ENCODE measurements at regions not wholly inside any gene's neighbourhood (a gene's known extent, or its start where the extent isn't known, plus 50 kb on each side); places are given as distances from the start of the nearest gene placed in this dataset.

- no peak overlapping the region for H3K56ac ChIP-seq (ENCODE audit: insufficient read length, low read depth, low read length)
- no peak overlapping the region for H3K4ac ChIP-seq (ENCODE audit: low read depth, low read length)
- no peaks in the 10 kb centered on the region for H3K79me2 ChIP-seq (ENCODE audit: insufficient read depth, low read length)
- no peaks in the 10 kb centered on the region for H3K36me3 Mint-ChIP-seq (ENCODE audit: insufficient read depth in 1 of 3, low read depth in 3 of 3)
- H2AFZ ChIP-seq (ENCODE audit: low read length) = no peak overlapping the region
- no peaks in the 10 kb centered on the region for H4K20me1 ChIP-seq (ENCODE audit: control insufficient read depth, insufficient read depth, insufficient read length)
- peaks cover 5 to 8% of the 10 kb centered on the region in 2 experiments; a peak in 3 of 4 replicates for H3K4me1 Mint-ChIP-seq
- no peak overlapping the region for H2BK15ac ChIP-seq (ENCODE audit: low read depth, low read length)
- no CpG with 5 or more reads among the region's 2 CpGs for WGBS (ENCODE audit: extremely low coverage, insufficient read length, low lambda C conversion rate)
- no peak overlapping the region for H2AK5ac ChIP-seq (ENCODE audit: insufficient read length, low read length)
- H3K23ac ChIP-seq (ENCODE audit: insufficient read length, low read depth, low read length) = no peak overlapping the region
- no peak for TF ChIP-seq CTCF (conservative IDR thresholded peaks at IDR 0.05)
- no peak overlapping the region for H3K14ac ChIP-seq (ENCODE audit: insufficient read depth, low read length)
- H3K23me2 ChIP-seq (ENCODE audit: insufficient read length, low read depth, low read length, poor library complexity, severe bottlenecking) = no peaks in the 10 kb centered on the region
- DNase-seq = no peak
- no peaks in the 10 kb centered on the region for H3K79me1 ChIP-seq (ENCODE audit: insufficient read depth, low read depth, low read length, poor library complexity, severe bottlenecking)
- H4K91ac ChIP-seq (ENCODE audit: insufficient read length, low read depth, low read length) = no peak overlapping the region
- no peak overlapping the region for H2BK120ac ChIP-seq (ENCODE audit: low read depth, low read length, poor library complexity, severe bottlenecking)
- no peak overlapping the region for H3K4me3 Mint-ChIP-seq
- H2BK12ac ChIP-seq (ENCODE audit: insufficient read length, low read depth, low read length) = no peak overlapping the region
- H3K4me1 ChIP-seq (ENCODE audit: insufficient read depth, low read length) = no peaks in the 10 kb centered on the region
- no peaks in the 10 kb centered on the region for H3K9me3 ChIP-seq (ENCODE audit: control insufficient read depth, low read depth, low read length)
- H3K27me3 ChIP-seq (ENCODE audit: insufficient read depth, low read length) = no peaks in the 10 kb centered on the region
- peaks cover 2% of the 10 kb centered on the region; the same call in 1 of the 2 replicates for H3K27me3 Mint-ChIP-seq (ENCODE audit: low read depth)
- H2BK5ac ChIP-seq (ENCODE audit: insufficient read length, low read length) = no peak overlapping the region
- H3K27ac ChIP-seq (ENCODE audit: insufficient read length, low read depth, low read length) = no peak overlapping the region
- H3K18ac ChIP-seq (ENCODE audit: insufficient read length, low read depth, low read length) = no peak overlapping the region
- no peak overlapping the region for H4K8ac ChIP-seq (replicated peaks; ENCODE audit: insufficient read length, low read depth, low read length)
- H3K27ac Mint-ChIP-seq = no peak overlapping the region
- no peak overlapping the region for H4K5ac ChIP-seq (ENCODE audit: insufficient read length, low read depth, low read length)
- H3K9me3 Mint-ChIP-seq = no peaks in the 10 kb centered on the region
- no peak overlapping the region for H3K9ac ChIP-seq (ENCODE audit: extremely low read depth, insufficient read length, low read length)
- H3K4me2 ChIP-seq (ENCODE audit: insufficient read depth, insufficient read length, low read length) = no peak overlapping the region
- H2BK20ac ChIP-seq (ENCODE audit: low read depth, low read length, poor library complexity, severe bottlenecking) = no peak overlapping the region
- H3T11ph ChIP-seq (ENCODE audit: low read length) = no peak overlapping the region
Measured at GRCh38 chr2:66845307-66845706, 410.4 kb downstream of the MEIS1 start.

Measured in H9 (cell line).